AG09319 (cell line): ENCODE measurements at regions not wholly inside any gene's neighbourhood (a gene's known extent, or its start where the extent isn't known, plus 50 kb on each side); places are given as distances from the start of the nearest gene placed in this dataset.
A peak's percentile ranks its signal among the peaks of the same experiment; 100 is the strongest.

Source experiments
- DNase-seq: peaks from one replicate; pipeline ENCODE4 v3.0.0-alpha.2; 2010; ENCODE audit warnings: low read depth; ENCODE audit errors: extremely low read depth
- TF ChIP-seq, protein P1 (sequence below): IDR thresholded peaks from 2 replicates; pipeline ENCODE4 v1.5.1; 2011; ENCODE audit warnings: low read depth, mild to moderate bottlenecking, inconsistent platforms, low read length, moderate library complexity

GRCh38 chr11:116279511-116279910, 493.3 kb downstream of the BUD13 start:
- no peak for DNase-seq
- TF ChIP-seq, protein P1, sequence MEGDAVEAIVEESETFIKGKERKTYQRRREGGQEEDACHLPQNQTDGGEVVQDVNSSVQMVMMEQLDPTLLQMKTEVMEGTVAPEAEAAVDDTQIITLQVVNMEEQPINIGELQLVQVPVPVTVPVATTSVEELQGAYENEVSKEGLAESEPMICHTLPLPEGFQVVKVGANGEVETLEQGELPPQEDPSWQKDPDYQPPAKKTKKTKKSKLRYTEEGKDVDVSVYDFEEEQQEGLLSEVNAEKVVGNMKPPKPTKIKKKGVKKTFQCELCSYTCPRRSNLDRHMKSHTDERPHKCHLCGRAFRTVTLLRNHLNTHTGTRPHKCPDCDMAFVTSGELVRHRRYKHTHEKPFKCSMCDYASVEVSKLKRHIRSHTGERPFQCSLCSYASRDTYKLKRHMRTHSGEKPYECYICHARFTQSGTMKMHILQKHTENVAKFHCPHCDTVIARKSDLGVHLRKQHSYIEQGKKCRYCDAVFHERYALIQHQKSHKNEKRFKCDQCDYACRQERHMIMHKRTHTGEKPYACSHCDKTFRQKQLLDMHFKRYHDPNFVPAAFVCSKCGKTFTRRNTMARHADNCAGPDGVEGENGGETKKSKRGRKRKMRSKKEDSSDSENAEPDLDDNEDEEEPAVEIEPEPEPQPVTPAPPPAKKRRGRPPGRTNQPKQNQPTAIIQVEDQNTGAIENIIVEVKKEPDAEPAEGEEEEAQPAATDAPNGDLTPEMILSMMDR = no peak

- TF ChIP-seq, protein P1 = no peak
- no peak for DNase-seq
Measured at GRCh38 chr11:116278076-116278475, 494.7 kb downstream of the BUD13 start.

GRCh38 chr11:116276051-116277044, 496.4 kb downstream of the BUD13 start:
- TF ChIP-seq, protein P1 = peak; percentile 59
- no peak for DNase-seq

GRCh38 chr11:116275635-116276034, 497.2 kb downstream of the BUD13 start:
- DNase-seq = no peak
- TF ChIP-seq, protein P1 = no peak

- no peak for DNase-seq
- TF ChIP-seq, protein P1 = no peak
Measured at GRCh38 chr11:116274521-116274920, 498.3 kb downstream of the BUD13 start.

GRCh38 chr11:116272181-116272789, 500.5 kb downstream of the BUD13 start:
- TF ChIP-seq, protein P1 = no peak
- no peak for DNase-seq

DNA sequence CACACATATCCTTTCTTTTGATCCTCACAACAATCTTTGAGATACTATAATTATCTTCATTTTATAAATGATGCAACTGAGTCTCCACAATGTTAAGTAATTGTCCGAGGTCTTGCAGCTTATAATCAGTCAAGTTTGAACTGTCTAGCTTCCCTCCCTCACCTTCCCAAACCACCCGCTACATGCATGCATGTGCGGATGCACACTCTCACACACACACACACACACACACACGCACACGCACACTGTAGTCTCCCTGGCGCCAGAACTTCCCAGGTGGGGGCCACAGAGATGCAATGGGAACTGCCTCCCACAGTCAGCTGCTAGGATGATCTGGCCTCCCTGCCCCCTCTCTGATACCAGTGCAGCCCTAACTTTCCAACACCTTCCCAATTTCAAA, 501.3 kb downstream of the BUD13 start:
- TF ChIP-seq, protein P1 = no peak
- DNase-seq = no peak
